ENCODE measurements at regions not wholly inside any gene's neighbourhood (a gene's known extent, or its start where the extent isn't known, plus 50 kb on each side); places are given as distances from the start of the nearest gene placed in this dataset.
"Not testable (repeated sequence)": the region's sequence is repeated elsewhere in the genome, so short reads cannot be mapped to it uniquely, and the experiment has no call there.

DNA sequence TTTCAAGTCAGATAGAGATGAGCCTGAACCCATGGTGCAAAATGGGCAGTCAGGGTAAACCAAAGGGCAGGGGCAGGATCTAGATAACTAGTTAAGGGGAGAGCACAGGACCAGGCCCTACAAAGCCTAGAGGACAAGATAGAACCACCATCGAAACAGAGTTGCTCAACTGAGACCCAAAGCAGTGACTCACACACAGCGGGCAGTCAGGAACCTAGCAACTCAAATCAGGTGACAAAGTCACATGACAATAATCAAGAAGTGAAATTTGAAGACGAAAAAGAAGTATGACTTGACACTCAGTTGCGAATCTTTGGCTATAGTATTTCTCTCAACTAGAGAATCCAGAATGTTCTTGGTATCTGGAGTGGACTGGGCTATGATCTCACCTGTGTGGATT lies 136.0 kb upstream of the PTPRG start:
- Histone ChIP-seq H3K4me2 (ENCODE audit: low read depth, low read length, poor library complexity, severe bottlenecking) (no peak overlapping the region), H3K79me2 (ENCODE audit: insufficient read depth, low read length) (no peaks in the 10 kb centered on the region), H3F3A (ENCODE audit: low read depth) (no peaks in the 10 kb centered on the region), H3K9me2 (replicated peaks; ENCODE audit: low read depth, low read length) (no peaks in the 10 kb centered on the region), H3K9ac (ENCODE audit: low read depth, low read length, poor library complexity, severe bottlenecking) (no peak overlapping the region), H3K27me3 (ENCODE audit: insufficient read depth, low read length, poor library complexity, severe bottlenecking) (no peaks in the 10 kb centered on the region), H3K36me3 (ENCODE audit: insufficient read depth, low read length) (no peaks in the 10 kb centered on the region), H3K4me1 (ENCODE audit: insufficient read depth, low read length, poor library complexity, severe bottlenecking) (peaks cover 17% of the 10 kb centered on the region), H3K9me3 (ENCODE audit: insufficient read depth, low read depth, low read length) (no peaks in the 10 kb centered on the region), H4K20me1 (ENCODE audit: insufficient read depth, low read length, poor library complexity, severe bottlenecking) (no peaks in the 10 kb centered on the region), H2AFZ (ENCODE audit: low read length) (no peak overlapping the region), H3K4me3 (ENCODE audit: low read length, poor library complexity, severe bottlenecking) (no peak overlapping the region)
- TF ChIP-seq EZH2phosphoT487 (IDR thresholded peaks at IDR 0.05; ENCODE audit: borderline replicate concordance), result no peak
- TF ChIP-seq, protein P1, sequence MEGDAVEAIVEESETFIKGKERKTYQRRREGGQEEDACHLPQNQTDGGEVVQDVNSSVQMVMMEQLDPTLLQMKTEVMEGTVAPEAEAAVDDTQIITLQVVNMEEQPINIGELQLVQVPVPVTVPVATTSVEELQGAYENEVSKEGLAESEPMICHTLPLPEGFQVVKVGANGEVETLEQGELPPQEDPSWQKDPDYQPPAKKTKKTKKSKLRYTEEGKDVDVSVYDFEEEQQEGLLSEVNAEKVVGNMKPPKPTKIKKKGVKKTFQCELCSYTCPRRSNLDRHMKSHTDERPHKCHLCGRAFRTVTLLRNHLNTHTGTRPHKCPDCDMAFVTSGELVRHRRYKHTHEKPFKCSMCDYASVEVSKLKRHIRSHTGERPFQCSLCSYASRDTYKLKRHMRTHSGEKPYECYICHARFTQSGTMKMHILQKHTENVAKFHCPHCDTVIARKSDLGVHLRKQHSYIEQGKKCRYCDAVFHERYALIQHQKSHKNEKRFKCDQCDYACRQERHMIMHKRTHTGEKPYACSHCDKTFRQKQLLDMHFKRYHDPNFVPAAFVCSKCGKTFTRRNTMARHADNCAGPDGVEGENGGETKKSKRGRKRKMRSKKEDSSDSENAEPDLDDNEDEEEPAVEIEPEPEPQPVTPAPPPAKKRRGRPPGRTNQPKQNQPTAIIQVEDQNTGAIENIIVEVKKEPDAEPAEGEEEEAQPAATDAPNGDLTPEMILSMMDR (conservative IDR thresholded peaks at IDR 0.05; ENCODE audit: low read length), result no peak

DNA sequence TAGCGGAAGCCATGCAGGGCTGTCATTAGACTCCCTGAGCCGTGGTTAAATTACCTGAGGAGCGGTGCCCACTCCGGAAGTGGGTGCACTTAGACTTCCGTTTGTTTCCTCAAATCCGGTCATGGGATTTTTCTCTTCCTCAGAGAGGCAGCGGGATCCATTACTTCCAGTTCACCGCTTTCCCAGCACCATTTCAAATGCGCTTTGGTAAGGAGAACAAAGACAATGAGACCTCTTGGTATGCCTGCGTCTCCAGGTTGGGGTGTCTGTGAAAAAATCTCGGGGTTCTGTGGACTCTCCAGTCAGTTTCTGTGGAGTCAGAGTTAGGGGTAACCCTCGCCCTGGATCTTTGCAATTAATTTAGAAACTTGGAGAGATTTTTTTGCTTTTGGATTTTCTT lies 132.3 kb upstream of the PTPRG start:
- no peak overlapping the region for H3K4me2 ChIP-seq (ENCODE audit: low read depth, low read length, poor library complexity, severe bottlenecking)
- H3F3A ChIP-seq (ENCODE audit: low read depth), result no peaks in the 10 kb centered on the region
- H3K79me2 ChIP-seq (ENCODE audit: insufficient read depth, low read length), result no peaks in the 10 kb centered on the region
- TF ChIP-seq, protein P1 (conservative IDR thresholded peaks at IDR 0.05; ENCODE audit: low read length), result no peak
- no peak for TF ChIP-seq EZH2phosphoT487 (IDR thresholded peaks at IDR 0.05; ENCODE audit: borderline replicate concordance)
- no peaks in the 10 kb centered on the region for H3K27me3 ChIP-seq (ENCODE audit: insufficient read depth, low read length, poor library complexity, severe bottlenecking)
- H3K4me3 ChIP-seq (ENCODE audit: low read length, poor library complexity, severe bottlenecking), result no peak overlapping the region
- no peaks in the 10 kb centered on the region for H3K9me2 ChIP-seq (replicated peaks; ENCODE audit: low read depth, low read length)
- H4K20me1 ChIP-seq (ENCODE audit: insufficient read depth, low read length, poor library complexity, severe bottlenecking), result no peaks in the 10 kb centered on the region
- no peaks in the 10 kb centered on the region for H3K9me3 ChIP-seq (ENCODE audit: insufficient read depth, low read depth, low read length)
- no peaks in the 10 kb centered on the region for H3K36me3 ChIP-seq (ENCODE audit: insufficient read depth, low read length)
- H2AFZ ChIP-seq (ENCODE audit: low read length), result no peak overlapping the region
- no peak overlapping the region for H3K9ac ChIP-seq (ENCODE audit: low read depth, low read length, poor library complexity, severe bottlenecking)
- peaks cover 19% of the 10 kb centered on the region for H3K4me1 ChIP-seq (ENCODE audit: insufficient read depth, low read length, poor library complexity, severe bottlenecking)

DNA sequence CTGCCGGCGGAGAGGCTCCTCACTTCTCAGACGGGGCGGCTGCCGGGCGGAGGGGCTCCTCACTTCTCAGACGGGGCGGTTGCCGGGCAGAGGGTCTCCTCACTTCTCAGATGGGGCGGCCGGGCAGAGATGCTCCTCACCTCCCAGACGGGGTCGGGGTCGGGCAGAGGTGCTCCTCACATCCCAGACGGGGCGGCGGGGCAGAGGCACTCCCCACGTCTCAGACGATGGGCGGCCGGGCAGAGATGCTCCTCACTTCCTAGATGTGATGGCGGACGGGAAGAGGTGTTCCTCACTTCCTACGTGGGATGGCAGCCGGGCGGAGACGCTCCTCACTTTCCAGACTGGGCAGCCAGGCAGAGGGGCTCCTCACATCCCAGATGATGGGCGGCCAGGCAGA lies 126.5 kb upstream of the PTPRG start:
- not testable (repeated sequence) for H3F3A ChIP-seq (ENCODE audit: low read depth); H2AFZ ChIP-seq (ENCODE audit: low read length); H3K36me3 ChIP-seq (ENCODE audit: insufficient read depth, low read length); H4K20me1 ChIP-seq (ENCODE audit: insufficient read depth, low read length, poor library complexity, severe bottlenecking); H3K27me3 ChIP-seq (ENCODE audit: insufficient read depth, low read length, poor library complexity, severe bottlenecking); H3K4me3 ChIP-seq (ENCODE audit: low read length, poor library complexity, severe bottlenecking); H3K9ac ChIP-seq (ENCODE audit: low read depth, low read length, poor library complexity, severe bottlenecking); H3K9me3 ChIP-seq (ENCODE audit: insufficient read depth, low read depth, low read length); H3K4me2 ChIP-seq (ENCODE audit: low read depth, low read length, poor library complexity, severe bottlenecking); H3K9me2 ChIP-seq (replicated peaks; ENCODE audit: low read depth, low read length); H3K79me2 ChIP-seq (ENCODE audit: insufficient read depth, low read length)
- H3K4me1 ChIP-seq (ENCODE audit: insufficient read depth, low read length, poor library complexity, severe bottlenecking), result peaks cover 26% of the 10 kb centered on the region

DNA sequence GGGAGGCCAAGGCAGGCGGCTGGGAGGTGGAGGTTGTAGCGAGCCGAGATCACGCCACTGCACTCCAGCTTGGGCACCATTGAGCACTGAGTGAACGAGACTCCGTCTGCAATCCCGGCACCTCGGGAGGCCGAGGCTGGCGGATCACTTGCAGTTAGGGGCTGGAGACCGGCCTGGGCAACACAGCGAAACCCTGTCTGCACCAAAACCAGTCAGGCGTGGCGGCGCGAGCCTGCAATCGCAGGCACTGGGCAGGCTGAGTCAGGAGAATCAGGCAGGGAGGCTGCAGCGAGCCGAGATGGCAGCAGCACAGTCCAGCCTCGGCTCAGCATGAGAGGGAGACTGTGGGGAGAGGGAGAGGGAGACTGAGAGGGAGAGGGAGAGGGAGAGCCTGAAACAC lies 126.0 kb upstream of the PTPRG start:
- H3K9me3 ChIP-seq (ENCODE audit: insufficient read depth, low read depth, low read length); H3K36me3 ChIP-seq (ENCODE audit: insufficient read depth, low read length); H3K4me3 ChIP-seq (ENCODE audit: low read length, poor library complexity, severe bottlenecking); H3K9me2 ChIP-seq (replicated peaks; ENCODE audit: low read depth, low read length); H3K4me2 ChIP-seq (ENCODE audit: low read depth, low read length, poor library complexity, severe bottlenecking); H3F3A ChIP-seq (ENCODE audit: low read depth); H3K79me2 ChIP-seq (ENCODE audit: insufficient read depth, low read length); H2AFZ ChIP-seq (ENCODE audit: low read length); H3K9ac ChIP-seq (ENCODE audit: low read depth, low read length, poor library complexity, severe bottlenecking); H3K27me3 ChIP-seq (ENCODE audit: insufficient read depth, low read length, poor library complexity, severe bottlenecking); H4K20me1 ChIP-seq (ENCODE audit: insufficient read depth, low read length, poor library complexity, severe bottlenecking): not testable (repeated sequence)
- H3K4me1 ChIP-seq (ENCODE audit: insufficient read depth, low read length, poor library complexity, severe bottlenecking), result peaks cover 26% of the 10 kb centered on the region
